ENCODE measurements at regions not wholly inside any gene's neighbourhood (a gene's known extent, or its start where the extent isn't known, plus 50 kb on each side); places are given as distances from the start of the nearest gene placed in this dataset.
A peak's percentile ranks its signal among the peaks of the same experiment; 100 is the strongest.

GRCh38 chr12:14247166-14247565 lies 118.3 kb upstream of the ATF7IP start:
- no peak for DNase-seq (ENCODE audit: low spot score in 2 of 2)
- FAIRE-seq, result no peak

GRCh38 chr12:14249368-14249767 lies 116.1 kb upstream of the ATF7IP start:
- DNase-seq (ENCODE audit: low spot score in 2 of 2) (no peak), FAIRE-seq (no peak)

DNA sequence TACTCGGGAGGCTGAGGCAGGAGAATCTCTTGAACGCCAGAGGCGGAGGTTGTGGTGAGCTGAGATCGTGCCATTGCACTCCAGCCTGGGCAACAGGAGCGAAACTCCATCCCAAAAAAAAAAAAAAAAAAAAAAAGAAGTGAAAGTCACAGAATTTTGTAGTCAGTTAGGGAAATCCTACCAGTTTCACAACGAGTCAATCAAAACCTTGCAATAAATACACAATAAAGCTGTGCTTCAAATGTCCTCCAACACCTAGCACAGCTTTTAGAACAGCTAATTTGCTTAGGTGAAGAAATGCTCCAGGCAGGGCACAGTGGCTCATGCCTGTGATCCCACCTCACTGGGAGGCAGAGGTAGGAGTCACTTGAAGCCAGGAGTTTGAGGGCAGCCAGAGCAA lies 112.8 kb upstream of the ATF7IP start:
- DNase-seq (ENCODE audit: low spot score in 2 of 2) (no peak), FAIRE-seq (no peak)

DNA sequence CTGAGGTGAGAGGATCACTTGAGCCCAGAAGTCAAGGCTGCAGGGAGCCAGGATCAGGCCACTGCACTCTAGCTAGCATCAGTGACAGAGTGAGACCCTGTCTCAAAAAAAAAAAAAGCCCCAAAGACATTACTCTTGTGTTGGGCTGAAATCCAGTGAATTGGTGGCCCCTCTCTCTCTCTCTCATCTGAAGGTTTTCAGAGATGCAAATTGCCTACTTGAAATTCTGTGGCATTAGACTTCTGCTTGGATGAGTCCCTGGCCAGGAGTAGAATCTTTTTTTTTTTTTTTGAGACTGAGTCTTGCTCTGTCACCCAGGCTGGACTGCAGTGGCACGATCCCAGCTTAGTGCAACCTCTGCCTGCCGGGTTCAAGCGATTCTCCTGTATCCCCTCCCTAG lies 112.0 kb upstream of the ATF7IP start:
- no peak for FAIRE-seq

GRCh38 chr12:14254781-14255180 lies 110.7 kb upstream of the ATF7IP start:
- FAIRE-seq, result no peak
- DNase-seq (ENCODE audit: low spot score in 2 of 2), result no peak

More for the DNA sequence above, 112.0 kb upstream of the ATF7IP start:
- DNase-seq (ENCODE audit: low spot score in 2 of 2), result no peak

GRCh38 chr12:14256121-14256520 lies 109.4 kb upstream of the ATF7IP start:
- DNase-seq (ENCODE audit: low spot score in 2 of 2) (no peak), FAIRE-seq (no peak)

GRCh38 chr12:14256555-14257169 lies 108.8 kb upstream of the ATF7IP start:
- FAIRE-seq, result no peak
- peak in 1 of 2 donors; percentile 41 for DNase-seq (ENCODE audit: low spot score in 2 of 2)

DNA sequence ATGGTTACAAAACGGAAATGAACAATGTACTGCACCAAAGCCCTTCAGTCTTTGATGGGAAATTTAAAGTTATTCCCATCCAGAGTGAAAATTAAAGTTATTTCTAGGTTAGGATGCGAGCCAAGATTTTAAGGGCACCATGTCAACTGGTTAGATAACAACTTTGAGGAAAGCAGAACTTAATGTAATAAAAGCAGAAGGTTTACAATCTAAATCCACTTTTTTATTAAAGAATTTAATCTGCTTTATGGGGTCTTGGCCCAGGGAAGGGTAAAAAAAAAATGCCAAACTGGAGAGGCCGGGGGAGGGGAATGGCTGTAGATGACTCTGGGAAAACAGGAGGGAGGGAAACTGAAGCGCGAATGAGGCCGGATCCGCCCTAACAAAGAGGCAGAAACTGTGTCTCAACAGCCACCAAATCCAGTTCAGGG lies 108.2 kb upstream of the ATF7IP start:
- DNase-seq (ENCODE audit: low spot score in 2 of 2) (peak in 1 of 2 donors; percentile 59), FAIRE-seq (no peak)

GRCh38 chr12:14257734-14258574 lies 107.5 kb upstream of the ATF7IP start:
- FAIRE-seq (no peak), DNase-seq (ENCODE audit: low spot score in 2 of 2) (peak in 1 of 2 donors; percentile 56)

DNA sequence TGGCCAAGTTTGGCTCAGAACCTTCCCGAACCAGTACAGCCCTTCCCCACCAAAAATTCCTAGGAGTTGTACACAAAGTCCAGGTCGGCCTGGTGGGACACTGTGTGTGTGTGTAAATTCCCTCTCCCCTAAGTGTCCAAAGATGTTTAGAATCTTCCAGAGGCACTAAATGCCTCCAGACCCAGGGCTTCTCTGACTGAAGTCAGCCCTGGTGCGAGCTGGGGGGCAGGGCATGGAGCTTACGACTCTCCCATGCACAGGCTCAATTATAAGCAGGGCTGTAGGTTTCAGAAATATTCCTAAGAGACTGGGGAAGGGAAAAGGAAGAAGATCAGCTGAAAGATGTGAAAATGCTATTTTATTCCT lies 106.9 kb upstream of the ATF7IP start:
- FAIRE-seq (no peak), DNase-seq (ENCODE audit: low spot score in 2 of 2) (no peak)

DNA sequence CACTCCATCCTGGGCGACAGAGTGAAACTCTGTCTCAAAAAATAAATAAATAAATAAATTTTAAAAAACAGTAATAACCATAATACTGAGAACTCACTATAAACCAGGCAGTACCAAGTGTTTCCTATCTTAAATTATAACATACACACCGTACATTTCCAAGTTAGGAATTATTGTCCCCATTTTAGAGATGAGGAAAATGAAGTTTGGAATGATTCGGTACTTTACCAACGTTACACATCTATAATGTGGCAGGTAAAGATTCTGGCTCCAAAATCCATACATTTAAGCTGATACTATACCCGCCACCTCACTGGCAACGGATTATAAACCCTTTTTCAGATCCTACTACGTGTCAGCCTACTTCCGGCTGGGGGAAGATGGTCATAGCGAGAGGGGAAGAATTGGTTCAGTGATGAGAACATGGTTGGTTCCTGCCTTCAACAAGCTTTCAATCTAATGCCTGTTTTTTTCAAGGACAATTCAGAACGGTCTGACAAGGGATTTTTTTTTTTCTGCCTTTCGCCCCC lies 105.9 kb upstream of the ATF7IP start:
- DNase-seq (ENCODE audit: low spot score in 2 of 2) (no peak), FAIRE-seq (no peak)

- FAIRE-seq (no peak), DNase-seq (ENCODE audit: low spot score in 2 of 2) (peak; percentile 42 to 54)
These were observed 105.2 kb upstream of the ATF7IP start for GRCh38 chr12:14260011-14260993.

GRCh38 chr12:14261096-14261495 lies 104.4 kb upstream of the ATF7IP start:
- FAIRE-seq, result no peak

DNA sequence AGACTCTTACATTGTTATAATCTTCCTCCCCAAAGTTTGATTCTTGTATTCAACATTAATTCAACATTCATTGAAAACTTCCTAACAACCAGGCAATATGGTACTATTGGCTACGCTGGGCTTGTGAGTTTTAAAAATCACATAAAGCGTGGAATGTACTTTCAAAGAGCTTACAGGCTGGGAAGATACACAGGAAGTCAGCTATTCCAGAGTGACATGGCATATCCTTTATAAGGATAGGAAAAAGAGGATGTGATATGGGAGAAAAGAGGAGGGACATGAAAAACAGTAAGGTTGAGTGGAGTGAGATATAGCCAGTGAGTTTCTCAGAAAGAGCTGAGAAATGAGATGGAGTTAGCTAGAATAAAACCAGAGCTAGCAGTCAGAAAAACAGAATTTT lies 103.6 kb upstream of the ATF7IP start:
- no peak for FAIRE-seq
- DNase-seq (ENCODE audit: low spot score in 2 of 2), result no peak

More at GRCh38 chr12:14261096-14261495, 104.4 kb upstream of the ATF7IP start:
- no peak for DNase-seq (ENCODE audit: low spot score in 2 of 2)

- DNase-seq (ENCODE audit: low spot score in 2 of 2), result no peak
- no peak for FAIRE-seq
These were observed 102.5 kb upstream of the ATF7IP start for GRCh38 chr12:14262771-14263511.

- FAIRE-seq (no peak), DNase-seq (ENCODE audit: low spot score in 2 of 2) (no peak)
These were observed 101.7 kb upstream of the ATF7IP start for GRCh38 chr12:14263742-14264141.

GRCh38 chr12:14264316-14264715 lies 101.2 kb upstream of the ATF7IP start:
- FAIRE-seq, result no peak

GRCh38 chr12:14264778-14265177 lies 100.7 kb upstream of the ATF7IP start:
- DNase-seq (ENCODE audit: low spot score in 2 of 2) (no peak), FAIRE-seq (no peak)

More at GRCh38 chr12:14264316-14264715, 101.2 kb upstream of the ATF7IP start:
- DNase-seq (ENCODE audit: low spot score in 2 of 2), result no peak

DNA sequence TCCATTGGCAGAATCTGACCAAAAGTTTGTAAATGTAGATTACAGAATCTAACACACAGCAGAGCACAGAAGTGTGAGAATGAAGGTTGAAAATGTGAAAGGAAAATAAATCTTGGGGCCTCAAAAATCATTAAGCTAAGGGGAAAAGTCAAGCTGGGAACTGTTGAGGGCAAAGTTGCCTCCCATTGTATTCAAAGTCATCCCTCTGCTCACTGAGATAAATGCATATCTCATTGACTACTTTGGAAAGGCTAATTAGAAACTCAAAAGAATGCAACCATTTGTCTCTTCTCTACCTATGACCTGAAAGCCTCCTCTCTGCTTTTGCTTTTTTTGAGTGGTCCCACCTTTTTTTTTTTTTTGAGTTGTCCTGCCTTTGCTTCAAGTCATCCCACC lies 97.4 kb upstream of the ATF7IP start:
- FAIRE-seq (no peak), DNase-seq (ENCODE audit: low spot score in 2 of 2) (no peak)

DNA sequence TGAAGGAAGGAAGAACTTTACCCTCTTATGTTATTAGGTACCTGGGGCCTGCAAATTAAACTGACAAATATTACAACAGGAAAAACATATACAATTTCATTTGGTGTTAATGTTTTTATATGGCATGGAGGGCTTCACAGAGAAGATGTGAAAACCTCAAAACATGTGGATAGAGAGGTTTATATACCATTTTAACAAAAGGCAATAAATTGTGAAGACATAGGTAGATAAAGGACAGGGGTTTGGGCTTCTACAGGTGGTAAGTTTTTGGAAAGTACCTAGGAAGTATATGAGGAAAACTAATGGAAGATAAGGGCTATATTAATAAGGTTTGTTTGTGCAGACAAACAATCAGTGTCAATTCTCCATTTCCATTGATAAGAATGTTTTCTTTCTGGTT lies 95.1 kb upstream of the ATF7IP start:
- no peak for DNase-seq (ENCODE audit: low spot score in 2 of 2)
- FAIRE-seq, result no peak

Data from frontal cortex (tissue), 3 donors.